DMS153 treated with DMSO at 0.1 percent for 48 hours (cell line): ENCODE measurements at regions not wholly inside any gene's neighbourhood (a gene's known extent, or its start where the extent isn't known, plus 50 kb on each side); places are given as distances from the start of the nearest gene placed in this dataset.
"Not testable (repeated sequence)": the region's sequence is repeated elsewhere in the genome, so short reads cannot be mapped to it uniquely, and the experiment has no call there.

Experiments
- DNase-seq: peaks from one replicate; lab custom pipeline; 2025; ENCODE audit not compliant: unreplicated experiment; lab: John Stamatoyannopoulos, UW

- DNase-seq = no peak
These were observed 125.8 kb upstream of the TEX13C start for GRCh38 chrX:125193921-125194320.

DNA sequence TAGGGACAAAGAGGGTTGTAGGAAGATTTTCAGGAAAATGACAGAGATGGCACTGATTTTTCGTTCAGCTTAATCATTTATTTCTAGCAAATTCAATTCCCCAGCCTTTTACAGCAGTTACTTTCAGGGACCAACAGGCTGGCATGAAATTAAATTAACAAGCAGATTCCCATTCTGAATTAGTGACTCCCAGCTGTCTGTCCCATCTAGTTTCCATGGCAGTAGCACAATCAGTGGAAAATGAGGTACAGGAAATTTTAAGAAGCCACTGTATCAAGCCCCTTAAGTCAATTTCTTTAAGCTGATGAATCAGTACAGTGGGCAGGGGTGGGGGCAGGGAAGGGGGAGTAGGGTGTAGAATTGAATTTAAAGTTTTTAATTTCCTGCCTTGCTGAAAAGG lies 121.1 kb upstream of the TEX13C start:
- DNase-seq = no peak

GRCh38 chrX:125202591-125203248 lies 117.0 kb upstream of the TEX13C start:
- no peak for DNase-seq

DNA sequence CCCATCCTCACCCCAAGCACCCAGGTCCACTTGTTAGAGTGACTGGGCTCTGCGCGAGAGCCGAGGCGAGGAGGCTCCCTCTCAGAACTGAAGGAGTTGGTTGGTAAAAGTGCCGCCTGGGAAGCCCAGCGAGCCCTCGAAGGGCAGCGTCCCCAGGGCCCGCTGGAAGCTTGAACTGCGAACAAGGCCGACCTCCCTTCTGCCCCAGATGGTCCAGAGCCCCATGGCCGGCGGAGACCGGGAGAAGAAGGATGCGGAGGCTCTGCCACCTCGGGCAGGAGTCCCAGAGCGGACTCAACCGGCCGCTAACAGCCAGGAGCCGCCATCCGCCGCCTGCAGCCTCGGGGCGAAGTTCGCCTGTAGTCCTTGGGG lies 116.3 kb upstream of the TEX13C start:
- DNase-seq = no peak

GRCh38 chrX:125203737-125204578 lies 115.7 kb upstream of the TEX13C start:
- DNase-seq = peak; percentile 60

- no peak for DNase-seq
These were observed 115.0 kb upstream of the TEX13C start for GRCh38 chrX:125204681-125205132.

DNA sequence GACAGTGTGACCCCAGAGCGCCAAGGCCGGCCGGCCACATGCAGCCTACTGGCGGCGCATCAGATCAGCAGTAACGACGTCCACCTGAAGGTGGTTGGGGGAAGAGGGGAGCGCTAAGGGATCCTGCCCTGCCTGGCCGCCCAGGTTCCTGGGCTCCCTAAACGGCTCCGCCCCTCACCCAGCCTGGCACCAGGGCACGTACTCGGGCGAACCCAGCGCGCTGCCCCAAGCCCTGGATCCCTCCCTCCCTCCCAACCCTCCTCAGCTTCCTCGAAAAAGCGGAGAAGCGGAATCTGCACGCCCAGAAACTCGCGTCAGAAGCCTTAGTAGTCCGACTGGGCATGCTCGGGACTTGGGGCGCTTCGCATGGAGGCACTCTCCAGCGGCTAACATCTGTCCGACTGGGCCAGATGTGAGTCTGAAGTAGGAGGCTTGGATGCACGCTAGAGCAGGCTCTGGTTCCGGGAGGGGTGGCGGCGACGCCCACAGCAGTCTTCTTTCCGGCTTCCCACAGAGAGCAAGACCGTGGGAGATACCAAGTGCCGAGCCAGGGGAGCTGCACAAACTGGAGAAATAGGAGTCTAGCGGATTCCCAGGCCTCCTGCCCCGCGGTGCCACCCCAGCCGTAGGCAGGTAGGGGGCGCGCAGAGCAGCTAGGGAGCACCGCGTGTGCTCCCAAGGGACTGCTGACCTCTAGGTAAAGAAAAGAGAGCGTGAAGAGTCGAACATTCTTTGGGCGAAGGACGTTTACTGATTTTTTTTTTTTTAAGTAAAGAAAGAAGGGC lies 114.3 kb upstream of the TEX13C start:
- DNase-seq = peak; percentile 82

DNA sequence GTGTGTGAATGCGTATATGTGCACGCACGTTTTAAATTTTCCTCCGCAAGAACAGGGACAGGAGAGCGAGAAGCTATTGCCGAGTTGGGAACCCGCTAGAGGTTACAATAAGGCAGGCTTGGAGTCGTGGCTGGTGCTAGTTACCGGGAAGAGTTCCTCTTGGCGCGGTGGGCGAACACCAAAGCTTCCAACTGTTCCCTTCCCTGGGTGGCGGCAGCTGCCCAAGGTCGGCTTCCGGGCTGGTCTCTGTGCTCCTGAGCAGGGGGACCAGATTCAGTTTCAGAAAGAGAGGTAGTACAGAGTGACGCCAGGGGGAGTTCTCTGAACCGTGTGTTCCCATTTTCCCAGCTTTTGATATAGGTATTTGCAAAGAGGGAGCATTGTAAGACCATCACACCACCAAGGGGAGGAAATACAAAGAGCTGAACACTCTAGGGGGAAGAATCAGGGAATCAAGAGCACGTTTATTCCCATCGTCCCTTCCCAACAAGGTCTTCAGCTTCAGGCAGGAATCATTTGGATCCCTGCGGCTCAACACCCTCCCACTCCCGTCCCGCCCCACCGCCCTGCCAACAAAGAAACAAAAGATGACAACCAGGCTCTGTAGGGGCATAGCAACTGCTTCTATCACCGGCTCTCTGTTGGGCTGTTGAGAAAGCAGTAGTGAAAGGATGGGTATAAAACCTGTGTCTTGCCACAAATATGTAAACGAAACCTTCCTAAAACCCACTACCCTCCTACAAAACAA lies 113.6 kb upstream of the TEX13C start:
- DNase-seq = peak; percentile 84

DNA sequence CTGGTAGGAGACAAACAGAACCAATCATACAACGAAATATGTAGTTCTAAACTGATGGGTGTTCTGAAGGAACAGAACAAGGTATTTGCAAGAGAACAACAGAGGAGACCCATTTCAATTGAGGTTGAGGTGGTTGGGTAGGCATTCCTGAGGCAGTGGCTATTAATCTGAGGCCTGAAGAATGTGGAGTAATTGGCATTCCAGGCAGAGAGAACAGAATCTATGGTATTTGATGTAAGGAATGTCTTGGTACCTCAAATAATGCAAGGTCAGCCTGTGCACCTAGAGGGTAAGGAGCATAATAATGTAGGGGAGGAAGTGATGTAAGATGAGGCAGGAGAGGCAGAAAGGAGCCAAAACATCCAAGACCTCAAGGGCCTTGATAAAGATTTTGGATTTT lies 109.5 kb upstream of the TEX13C start:
- DNase-seq = no peak

GRCh38 chrX:125219852-125220251 lies 99.8 kb upstream of the TEX13C start:
- DNase-seq = no peak

GRCh38 chrX:125236955-125237354 lies 82.7 kb upstream of the TEX13C start:
- DNase-seq = no peak

DNA sequence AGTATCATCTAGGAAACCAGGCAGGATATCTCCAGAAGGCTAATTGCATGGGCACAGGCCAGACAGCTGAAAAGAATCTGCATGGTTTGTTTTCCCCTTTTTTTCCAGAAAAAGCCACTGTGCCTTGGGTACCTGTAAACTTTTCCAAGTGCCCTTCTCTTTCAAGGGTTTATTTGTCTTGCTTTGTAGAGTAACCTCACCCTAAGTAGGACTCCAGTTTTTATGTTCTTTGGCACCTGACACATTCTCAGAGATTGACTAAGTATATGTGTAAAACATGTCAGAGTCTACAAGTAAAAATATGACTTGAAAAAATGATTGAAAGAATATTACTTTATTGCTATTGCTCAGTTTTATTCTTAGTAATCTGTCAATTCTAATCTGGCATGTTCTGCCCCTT lies 70.7 kb upstream of the TEX13C start:
- DNase-seq = no peak

DNA sequence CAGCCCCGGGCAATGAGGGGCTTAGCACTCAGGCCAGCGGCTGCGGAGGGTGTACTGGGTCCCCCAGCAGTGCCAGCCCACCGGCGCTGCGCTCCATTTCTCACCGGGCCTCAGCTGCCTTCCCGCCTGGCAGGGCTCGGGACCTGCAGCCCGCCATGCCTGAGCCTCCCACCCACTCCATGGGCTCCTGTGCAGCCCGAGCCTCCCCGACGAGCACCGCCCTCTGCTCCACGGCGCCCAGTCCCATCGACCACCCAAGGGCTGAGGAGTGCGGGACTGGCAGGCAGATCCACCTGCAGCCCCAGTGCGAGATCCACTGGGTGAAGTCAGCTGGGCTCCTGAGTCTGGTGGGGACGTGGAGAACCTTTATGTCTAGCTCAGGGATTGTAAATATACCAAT lies 63.9 kb upstream of the TEX13C start:
- not testable (repeated sequence) for DNase-seq

- DNase-seq = no peak
These were observed 56.8 kb upstream of the TEX13C start for GRCh38 chrX:125262836-125263235.

DNA sequence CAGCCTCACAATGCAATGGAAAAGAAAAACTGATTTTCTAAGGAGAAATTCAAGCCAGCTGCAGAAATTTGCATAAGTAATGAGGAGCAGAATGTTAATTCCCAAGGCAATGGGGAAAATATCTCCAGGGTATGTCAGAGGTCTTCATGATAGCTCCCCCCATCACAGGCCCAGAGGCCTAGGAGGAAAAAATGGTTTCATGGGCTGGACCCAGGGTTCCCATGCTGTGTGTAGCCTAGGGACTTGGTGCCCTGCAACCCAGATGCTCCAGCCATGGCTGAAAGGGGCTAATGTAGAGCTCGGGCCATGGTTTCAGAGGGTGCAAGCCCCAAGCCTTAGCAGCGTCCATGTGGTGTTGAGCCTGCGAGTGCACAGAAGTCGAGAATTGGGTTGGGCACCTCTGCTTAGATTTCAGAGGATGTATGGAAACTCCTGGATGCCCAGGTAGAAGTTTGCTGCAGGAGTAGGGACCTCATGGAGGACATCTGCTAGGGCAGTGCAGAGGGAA lies 53.5 kb upstream of the TEX13C start:
- DNase-seq = no peak
